HCT116 (cell line): ENCODE measurements at regions not wholly inside any gene's neighbourhood (a gene's known extent, or its start where the extent isn't known, plus 50 kb on each side); places are given as distances from the start of the nearest gene placed in this dataset.

Source experiments
- ATAC-seq: fragments of 200-7000 bp; cut with Tn5 transposase; 2 replicates; pipeline ENCODE4 v1.9.1; 2020; ENCODE audit warnings: mild to moderate bottlenecking, moderate library complexity
- BruUV-seq: library from RNA; stranded (reverse); fragments of 400-500 nt; replicated peaks from 2 replicates; lab custom pipeline; 2021; lab: Mats Ljungman, UMichigan
- CTCF ChIA-PET: fragments of 300-600 bp; sonication (Branson Sonifier 250); formaldehyde crosslinking; loops from one replicate; lab custom pipeline; 2021; ENCODE audit warnings: antibody characterized with exemption; lab: Charles Lee
- POLR2A ChIA-PET: fragments of 300-600, 350-600 bp; sonication (Branson Sonifier 250); formaldehyde crosslinking; loops from one replicate; lab custom pipeline; 2021; ENCODE audit warnings: antibody characterized with exemption; lab: Charles Lee
- RAD21 ChIA-PET, 2 experiments: fragments of 300-600 bp; sonication (Branson Sonifier 250); formaldehyde crosslinking; loops; one replicate each; lab custom pipeline; 2023; ENCODE audit warnings: low total read pairs in 2 of 2; ENCODE audit not compliant: uncharacterized antibody in 2 of 2, unreplicated experiment in 2 of 2, low non-redundant PET in 1 of 2; lab: Charles Lee
- DNase-seq: peaks from one replicate; pipeline ENCODE4 v3.0.0-alpha.2; 2010; ENCODE audit warnings: low read depth, low spot score
- H2AFZ ChIP-seq: fragments of 200-600 bp; shearing (Covaris generic), sonication (generic); 2 replicates; pipeline ENCODE4 v1.6.1; 2017; ENCODE audit warnings: low read depth, mixed run types, mixed read lengths, antibody characterized with exemption, low read length; ENCODE audit not compliant: poor library complexity, severe bottlenecking
- H3K27ac ChIP-seq: 2 replicates; pipeline ENCODE4 v1.5.1; 2012; ENCODE audit warnings: low read depth, low read length
- H3K27me3 ChIP-seq: fragments of 200-600 bp; sonication (generic); 2 replicates; pipeline ENCODE4 v1.6.1; 2016; ENCODE audit warnings: mixed run types, low read length, mixed read lengths; ENCODE audit not compliant: insufficient read depth
- H3K36me3 ChIP-seq, 2 experiments: fragments of 200-500 bp in 1 of 2; fragments of 200-600 bp in 1 of 2; sonication (Bioruptor generic) in 1 of 2; sonication (generic) in 1 of 2; 2 replicates each; pipeline versions ENCODE4 v1.5.1 to v1.6.1; 2014 to 2016; ENCODE audit warnings: low read length in 2 of 2, inconsistent platforms in 1 of 2, mixed read lengths in 1 of 2, mixed run types in 1 of 2; ENCODE audit not compliant: insufficient read depth in 2 of 2, control insufficient read depth in 1 of 2
- H3K4me1 ChIP-seq, 2 experiments: fragments of 200-600 bp in 1 of 2; sonication (generic) in 1 of 2; 2 replicates each; pipeline versions ENCODE4 v1.5.1 to v1.6.1; 2012 to 2017; ENCODE audit warnings: low read length in 2 of 2, inconsistent platforms in 1 of 2, mild to moderate bottlenecking in 1 of 2, mixed read lengths in 1 of 2, mixed run types in 1 of 2, moderate library complexity in 1 of 2; ENCODE audit not compliant: insufficient read depth in 2 of 2, control insufficient read depth in 1 of 2
- H3K4me2 ChIP-seq: fragments of 200-600 bp; sonication (generic); 2 replicates; pipeline ENCODE4 v1.6.1; 2017; ENCODE audit warnings: mixed run types, low read length, mixed read lengths
- H3K4me3 ChIP-seq, 2 experiments: fragments of 200-600 bp in 1 of 2; sonication (generic) in 1 of 2; replicated peaks in 1 of 2; 2 replicates each; pipeline ENCODE4 v1.5.1; 2011 to 2016; ENCODE audit warnings: low read length in 2 of 2, control low read depth in 1 of 2, low read depth in 1 of 2, mild to moderate bottlenecking in 1 of 2, mixed read lengths in 1 of 2, mixed run types in 1 of 2
- H3K79me2 ChIP-seq: fragments of 200-600 bp; sonication (generic); 2 replicates; pipeline ENCODE4 v1.6.1; 2017; ENCODE audit warnings: mild to moderate bottlenecking, mixed run types, low read length, moderate library complexity, mixed read lengths; ENCODE audit not compliant: insufficient read depth
- H3K9ac ChIP-seq: fragments of 200-600 bp; sonication (generic); 2 replicates; pipeline ENCODE4 v1.6.1; 2016; ENCODE audit warnings: low read length, mixed read lengths
- H3K9me2 ChIP-seq: fragments of 200-600 bp; sonication (generic), shearing (Covaris generic); 2 replicates; pipeline ENCODE4 v1.6.1; 2017; ENCODE audit warnings: mixed run types, mild to moderate bottlenecking, moderate library complexity; ENCODE audit not compliant: insufficient read depth
- H3K9me3 ChIP-seq, 2 experiments: fragments of 200-500 bp in 1 of 2; fragments of 200-600 bp in 1 of 2; sonication (Bioruptor generic) in 1 of 2; sonication (generic) in 1 of 2; 2 replicates each; pipeline ENCODE4 v1.6.1; 2014 to 2017; ENCODE audit warnings: low read length in 2 of 2, mixed read lengths in 2 of 2, inconsistent platforms in 1 of 2, low read depth in 1 of 2, mild to moderate bottlenecking in 1 of 2, mixed run types in 1 of 2, moderate library complexity in 1 of 2; ENCODE audit not compliant: control insufficient read depth in 1 of 2, insufficient read depth in 1 of 2
- H4K20me1 ChIP-seq: fragments of 200-600 bp; sonication (generic), shearing (Covaris generic); 2 replicates; pipeline ENCODE4 v1.6.1; 2017; ENCODE audit warnings: mixed run types, mild to moderate bottlenecking, moderate library complexity; ENCODE audit not compliant: insufficient read depth
- ATF3 ChIP-seq: IDR thresholded peaks from 2 replicates; pipeline ENCODE4 v1.6.1; 2012
- CBX3 ChIP-seq: IDR thresholded peaks from 2 replicates; pipeline ENCODE4 v1.6.1; 2012; ENCODE audit warnings: low read depth
- CEBPB ChIP-seq: IDR thresholded peaks from 2 replicates; pipeline ENCODE4 v1.6.1; 2012; ENCODE audit warnings: low read depth
- CTCF ChIP-seq, 3 experiments: fragments of 200-600 bp in 1 of 3; sonication (generic) in 1 of 3; IDR thresholded peaks in 2 of 3; conservative IDR thresholded peaks in 1 of 3; 2 replicates each; pipeline ENCODE4 v1.5.1; 2012 to 2017; ENCODE audit warnings: low read depth in 2 of 3, low read length in 2 of 3, antibody characterized with exemption in 1 of 3, borderline replicate concordance in 1 of 3, control low read depth in 1 of 3, mild to moderate bottlenecking in 1 of 3, mixed read lengths in 1 of 3, mixed run types in 1 of 3, moderate library complexity in 1 of 3; ENCODE audit not compliant: insufficient read depth in 1 of 3
- EGR1 ChIP-seq: IDR thresholded peaks from 2 replicates; pipeline ENCODE4 v1.6.1; 2012; ENCODE audit warnings: low read depth
- ELF1 ChIP-seq: IDR thresholded peaks from 2 replicates; pipeline ENCODE4 v1.6.1; 2012; ENCODE audit warnings: low read depth, borderline replicate concordance
- EZH2 ChIP-seq: fragments of 200-600 bp; sonication (generic); IDR thresholded peaks from 2 replicates; pipeline ENCODE4 v1.6.1; 2017; ENCODE audit warnings: antibody characterized with exemption, mixed run types
- EZH2phosphoT487 ChIP-seq: fragments of 200-600 bp; IDR thresholded peaks from 2 replicates; pipeline ENCODE4 v1.6.1; 2018; ENCODE audit warnings: antibody characterized with exemption, borderline replicate concordance
- FOSL1 ChIP-seq: IDR thresholded peaks from 2 replicates; pipeline ENCODE4 v1.6.1; 2012; ENCODE audit warnings: low read depth
- JUND ChIP-seq: IDR thresholded peaks from 2 replicates; pipeline ENCODE4 v1.6.1; 2012
- MAX ChIP-seq: IDR thresholded peaks from 2 replicates; pipeline ENCODE4 v1.6.1; 2012
- POLR2A ChIP-seq: IDR thresholded peaks from 2 replicates; pipeline ENCODE4 v1.7.0; 2011; ENCODE audit warnings: borderline replicate concordance; ENCODE audit not compliant: insufficient read depth, insufficient read length; ENCODE audit errors: extremely low read depth
- POLR2AphosphoS5 ChIP-seq: IDR thresholded peaks from 2 replicates; pipeline ENCODE4 v1.6.1; 2011; ENCODE audit warnings: mild to moderate bottlenecking, low read depth, low read length, moderate library complexity
- RAD21 ChIP-seq: IDR thresholded peaks from 2 replicates; pipeline ENCODE4 v1.6.1; 2012; ENCODE audit warnings: low read depth, mild to moderate bottlenecking
- SP1 ChIP-seq: IDR thresholded peaks from 2 replicates; pipeline ENCODE4 v1.6.1; 2012; ENCODE audit warnings: low read depth
- TCF7L2 ChIP-seq: IDR thresholded peaks from 2 replicates; pipeline ENCODE4 v1.7.0; 2011; ENCODE audit warnings: borderline replicate concordance, inconsistent platforms; ENCODE audit not compliant: insufficient read depth, insufficient read length; ENCODE audit errors: extremely low read depth
- YY1 ChIP-seq: IDR thresholded peaks from 2 replicates; pipeline ENCODE4 v1.6.1; 2011; ENCODE audit warnings: low read length, low read depth, moderate library complexity, mild to moderate bottlenecking; ENCODE audit not compliant: insufficient replicate concordance; ENCODE audit errors: extremely low read depth
- ZFX ChIP-seq: fragments of 450-650 bp; IDR thresholded peaks from 2 replicates; pipeline ENCODE4 v1.6.1; 2017
- ZNF274 ChIP-seq: fragments of 200-500 bp; sonication (Bioruptor generic); IDR thresholded peaks from 2 replicates; pipeline ENCODE4 v1.6.1; 2014; ENCODE audit warnings: mild to moderate bottlenecking, low read depth, low read length, inconsistent platforms
- intact Hi-C: fragments of 100-400 bp; cut with micrococcal nuclease; formaldehyde crosslinking; loops from 2 replicates; pipeline ENCODE4 v1.10.0; 2022

GRCh38 chr16:80008857-80009256 is 408.3 kb upstream of the MAF start:
- no peaks in the 10 kb centered on the region for H3K9me2 ChIP-seq
- H4K20me1 ChIP-seq, result no peaks in the 10 kb centered on the region
- no peak overlapping the region for H3K27ac ChIP-seq
- BruUV-seq, result no TSS peak
- DNase-seq (no peak), ATAC-seq (no peak)
- H3K9me3 ChIP-seq, result peaks cover 24 to 67% of the 10 kb centered on the region in 2 experiments; a peak in 2 of 4 replicates
- POLR2A ChIA-PET, result no interaction called here
- intact Hi-C loops, result no loop called here
- H3K4me1 ChIP-seq, result no peaks in the 10 kb centered on the region
- H2AFZ ChIP-seq, result no peak overlapping the region
- H3K4me2 ChIP-seq, result no peak overlapping the region
- no peaks in the 10 kb centered on the region for H3K36me3 ChIP-seq
- CTCF ChIA-PET, result no interaction called here
- H3K9ac ChIP-seq, result no peak overlapping the region
- no peak overlapping the region for H3K4me3 ChIP-seq
- RAD21 ChIA-PET, result no interaction called here
- H3K79me2 ChIP-seq, result no peaks in the 10 kb centered on the region
- TF ChIP-seq MAX, result no peak
- TF ChIP-seq RAD21, result no peak
- no peak for TF ChIP-seq ATF3
- no peak for TF ChIP-seq YY1
- TF ChIP-seq CEBPB, result no peak
- TF ChIP-seq ZFX, result no peak
- H3K27me3 ChIP-seq, result no peaks in the 10 kb centered on the region

- ChIA-PET CTCF (no interaction called here), POLR2A (no interaction called here), RAD21 (no interaction called here)
- Histone ChIP-seq H3K4me2 (no peak overlapping the region), H3K27ac (no peak overlapping the region), H3K36me3 (no peaks in the 10 kb centered on the region), H3K9me2 (no peaks in the 10 kb centered on the region), H3K79me2 (no peaks in the 10 kb centered on the region), H3K27me3 (no peaks in the 10 kb centered on the region), H3K9ac (no peak overlapping the region), H4K20me1 (no peaks in the 10 kb centered on the region), H3K4me1 (no peaks in the 10 kb centered on the region), H3K9me3 (peaks cover 29 to 64% of the 10 kb centered on the region in 2 experiments; a peak in 2 of 4 replicates), H3K4me3 (no peak overlapping the region), H2AFZ (no peak overlapping the region)
- no peak for DNase-seq
- intact Hi-C loops, result no loop called here
- ATAC-seq, result no peak
- BruUV-seq, result no TSS peak
- TF ChIP-seq CTCF (IDR thresholded peaks at IDR 0.05 in 2 of 3, conservative IDR thresholded peaks at IDR 0.05 in 1 of 3; ENCODE audit: borderline replicate concordance in 1 of 3, insufficient read depth in 1 of 3, low read depth in 2 of 3, low read length in 2 of 3) (no peak), FOSL1 (no peak), JUND (no peak), CEBPB (no peak), RAD21 (no peak), MAX (no peak), EZH2phosphoT487 (no peak), SP1 (no peak), ZNF274 (no peak), POLR2A (no peak), POLR2AphosphoS5 (no peak), TCF7L2 (no peak), ATF3 (no peak), ELF1 (no peak), CBX3 (no peak), EZH2 (no peak), EGR1 (no peak), YY1 (no peak), ZFX (no peak)
These were observed 406.7 kb upstream of the MAF start for GRCh38 chr16:80007231-80007630.
